OCI-LY1 (cell line): ENCODE measurements at regions not wholly inside any gene's neighbourhood (a gene's known extent, or its start where the extent isn't known, plus 50 kb on each side); places are given as distances from the start of the nearest gene placed in this dataset.

Source experiments
- CTCF ChIP-seq: fragments of 200-600 bp; sonication (generic), shearing (Covaris generic); IDR thresholded peaks from 2 replicates; pipeline ENCODE4 v1.5.1; 2017; ENCODE audit warnings: mild to moderate bottlenecking, antibody characterized with exemption, low read length, moderate library complexity, mixed read lengths
- EZH2 ChIP-seq: fragments of 200-600 bp; sonication (generic), shearing (Covaris generic); IDR thresholded peaks from 2 replicates; pipeline ENCODE4 v1.8.0; 2017; ENCODE audit warnings: borderline replicate concordance, mixed run types, mild to moderate bottlenecking, antibody characterized with exemption, low read length, moderate library complexity, mixed read lengths

- TF ChIP-seq CTCF (no peak), EZH2 (no peak)
Observed at GRCh38 chr3:90221900-90222299, 1114.5 kb downstream of the EPHA3 start.
